Left lung (tissue), 4 donors: ENCODE measurements at regions not wholly inside any gene's neighbourhood (a gene's known extent, or its start where the extent isn't known, plus 50 kb on each side); places are given as distances from the start of the nearest gene placed in this dataset.

Source experiments
- ATAC-seq: fragments of 200-7000 bp; cut with Tn5 transposase; one replicate; pipeline ENCODE4 v1.9.1; 2020; ENCODE audit warnings: moderate library complexity
- DNase-seq, 4 donors: peaks; one replicate each; pipeline ENCODE4 v3.0.0-alpha.2; 2013 to 2020
- H3K27ac ChIP-seq, 2 donors: fragments of 200-600 bp; sonication (generic) in 1 of 2; one replicate each; pipeline versions ENCODE4 v1.5.0 to v1.8.0; 2020 to 2021
- H3K27me3 ChIP-seq, 2 donors: fragments of 200-600 bp; sonication (generic) in 1 of 2; one replicate each; pipeline versions ENCODE4 v1.5.0 to v1.8.0; 2020 to 2021
- H3K36me3 ChIP-seq, 2 donors: fragments of 200-600 bp; sonication (generic) in 1 of 2; one replicate each; pipeline versions ENCODE4 v1.5.0 to v1.8.0; 2020 to 2021
- H3K4me1 ChIP-seq, 2 donors: fragments of 200-600 bp; one replicate each; pipeline ENCODE4 v1.8.0; 2021
- H3K4me3 ChIP-seq, 2 donors: fragments of 200-600 bp; sonication (generic) in 1 of 2; one replicate each; pipeline versions ENCODE4 v1.5.0 to v1.8.0; 2020 to 2021; ENCODE audit warnings: mild to moderate bottlenecking in 1 of 2
- H3K9me3 ChIP-seq, 2 donors: fragments of 200-600 bp; sonication (generic) in 1 of 2; one replicate each; pipeline versions ENCODE4 v1.5.0 to v1.8.0; 2020 to 2021
- CTCF ChIP-seq, 2 donors: fragments of 200-600 bp; sonication (generic) in 1 of 2; IDR thresholded peaks; one replicate each; pipeline versions ENCODE4 v1.5.0 to v1.8.0; 2021; ENCODE audit warnings: antibody characterized with exemption in 2 of 2
- intact Hi-C, 2 donors: fragments of 100-400 bp; cut with DNase I; formaldehyde crosslinking; loops; one replicate each; pipeline versions ENCODE4 v1.11.2 to v1.14.2; 2022
- donor health status: DM: no; HTN: yes; CAD: no.
- donor health status: DM: no; HTN: no; CAD: no.

DNA sequence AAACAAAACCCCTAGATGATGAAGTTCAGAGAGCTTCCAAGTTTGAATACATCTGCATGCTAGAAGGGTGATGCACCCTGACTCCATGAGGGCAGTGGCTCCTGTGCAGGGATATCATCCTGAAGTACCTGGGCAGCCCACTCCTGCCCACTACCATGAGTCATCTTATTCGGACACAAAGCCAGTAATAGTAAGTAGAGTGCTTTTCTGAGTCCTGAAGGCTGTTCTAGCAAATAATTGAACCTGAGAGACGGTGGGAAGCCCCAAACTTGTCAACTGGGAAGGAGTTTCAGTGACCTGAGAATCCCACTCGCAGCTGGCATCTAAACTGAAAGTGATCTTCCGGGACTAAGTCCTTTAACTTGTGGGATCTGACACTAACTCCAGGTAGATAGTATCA is 152.9 kb upstream of the COL21A1 start:
- intact Hi-C loops, result no loop called here
- Histone ChIP-seq H3K4me1 (peaks cover 0 to 9% of the 10 kb centered on the region in 2 donors), H3K36me3 (no peaks in the 10 kb centered on the region), H3K27ac (no peak overlapping the region), H3K9me3 (peaks cover 0 to 3% of the 10 kb centered on the region in 2 donors), H3K27me3 (no peaks in the 10 kb centered on the region), H3K4me3 (no peak overlapping the region)
- TF ChIP-seq CTCF (IDR thresholded peaks at IDR 0.05), result no peak
- ATAC-seq (peak; percentile 34), DNase-seq (no peak)

GRCh38 chr6:56399672-56400263 is 152.4 kb upstream of the COL21A1 start:
- Histone ChIP-seq H3K9me3 (peaks cover 0 to 3% of the 10 kb centered on the region in 2 donors), H3K36me3 (no peaks in the 10 kb centered on the region), H3K27me3 (no peaks in the 10 kb centered on the region), H3K27ac (no peak overlapping the region), H3K4me1 (peaks cover 0 to 9% of the 10 kb centered on the region in 2 donors), H3K4me3 (no peak overlapping the region)
- TF ChIP-seq CTCF (IDR thresholded peaks at IDR 0.05), result no peak
- no peak for DNase-seq
- intact Hi-C loops, result no loop called here
- peak; percentile 51 for ATAC-seq

- ATAC-seq (peak; percentile 62), DNase-seq (no peak)
- no peak overlapping the region for H3K4me3 ChIP-seq
- no peak overlapping the region for H3K27ac ChIP-seq
- intact Hi-C loops, result no loop called here
- TF ChIP-seq CTCF (IDR thresholded peaks at IDR 0.05), result no peak
- no peaks in the 10 kb centered on the region for H3K27me3 ChIP-seq
- peaks cover 0 to 9% of the 10 kb centered on the region in 2 donors for H3K4me1 ChIP-seq
- no peaks in the 10 kb centered on the region for H3K36me3 ChIP-seq
- H3K9me3 ChIP-seq, result peaks cover 0 to 3% of the 10 kb centered on the region in 2 donors
Observed at GRCh38 chr6:56399250-56399671, 151.9 kb upstream of the COL21A1 start.

DNA sequence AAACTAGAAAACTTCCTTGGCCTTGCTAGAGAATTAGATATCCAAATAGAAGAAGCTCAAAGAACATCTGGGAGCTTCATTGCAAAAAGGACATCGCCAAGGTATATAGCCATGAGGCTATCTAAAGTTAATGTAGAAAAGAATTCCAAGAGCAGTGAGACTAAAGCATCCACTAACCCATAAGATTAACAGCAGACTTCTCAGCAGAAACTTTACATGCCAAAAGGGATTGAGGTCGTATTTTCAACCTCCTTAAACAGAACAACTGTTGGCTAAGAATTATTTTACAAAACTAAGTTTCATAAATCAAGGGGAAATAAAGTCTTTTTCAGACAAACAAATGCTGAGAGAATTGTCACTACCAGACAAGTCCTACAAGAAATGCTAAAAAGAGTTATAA is 149.1 kb upstream of the COL21A1 start:
- no peaks in the 10 kb centered on the region for H3K27me3 ChIP-seq
- no peak for DNase-seq
- no peak for ATAC-seq
- H3K36me3 ChIP-seq, result no peaks in the 10 kb centered on the region
- intact Hi-C loops, result no loop called here
- no peak overlapping the region for H3K4me3 ChIP-seq
- no peak overlapping the region for H3K27ac ChIP-seq
- no peak for TF ChIP-seq CTCF (IDR thresholded peaks at IDR 0.05)
- H3K9me3 ChIP-seq, result no peaks in the 10 kb centered on the region
- no peaks in the 10 kb centered on the region for H3K4me1 ChIP-seq

DNA sequence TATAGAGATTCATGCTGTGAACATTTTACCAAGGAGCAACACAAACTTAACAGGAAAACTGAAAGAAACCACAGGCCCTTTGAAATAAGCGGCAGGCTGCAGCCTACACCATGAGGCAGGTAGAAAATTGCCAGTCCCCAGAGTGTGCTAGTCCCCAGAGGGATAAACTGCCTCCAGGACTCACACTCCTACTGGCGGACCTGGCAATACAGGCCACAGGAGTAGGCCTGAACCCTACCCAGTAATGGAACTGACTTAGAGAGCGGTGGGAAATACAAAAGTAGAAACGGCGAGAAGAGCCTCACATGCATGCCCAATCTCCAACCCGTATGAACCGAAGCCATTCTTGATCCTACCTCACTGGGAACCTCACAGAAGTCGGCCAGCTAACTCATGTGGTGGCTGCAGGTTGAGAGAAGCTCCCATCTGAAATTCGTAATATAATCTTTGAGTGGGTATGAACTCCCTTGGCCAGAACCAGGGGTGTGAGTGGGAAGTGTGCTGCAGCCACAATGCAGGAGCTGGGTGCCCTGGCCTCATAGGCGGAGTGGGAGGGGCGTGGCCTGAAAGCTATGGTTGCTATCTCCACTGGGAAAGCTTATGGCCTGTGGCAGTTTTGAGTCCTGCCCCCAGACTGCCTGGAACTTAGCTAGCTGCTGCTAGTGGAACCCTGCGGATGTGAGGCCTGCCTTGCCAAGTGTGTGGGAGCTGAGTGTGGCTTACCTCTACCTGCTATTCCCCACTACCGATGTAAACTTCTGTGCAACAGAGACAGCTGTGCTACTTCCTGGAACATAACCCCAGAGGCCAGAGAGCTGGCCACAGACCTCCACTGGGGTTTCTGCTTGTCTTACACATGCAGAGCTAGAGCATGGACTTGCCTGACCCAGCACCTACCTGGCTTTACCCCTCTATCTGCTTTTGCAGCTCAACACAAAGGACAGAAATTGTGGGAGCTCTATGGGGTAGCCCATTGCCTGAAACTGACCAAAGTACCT is 146.5 kb upstream of the COL21A1 start:
- Histone ChIP-seq H3K4me3 (no peak overlapping the region), H3K36me3 (no peaks in the 10 kb centered on the region), H3K9me3 (peaks cover 0 to 4% of the 10 kb centered on the region in 2 donors), H3K4me1 (no peaks in the 10 kb centered on the region), H3K27me3 (no peaks in the 10 kb centered on the region), H3K27ac (no peak overlapping the region)
- DNase-seq (no peak), ATAC-seq (no peak)
- TF ChIP-seq CTCF (IDR thresholded peaks at IDR 0.05), result no peak
- intact Hi-C loops, result no loop called here
